Nephron progenitor cell (in vitro differentiated cells): ENCODE measurements at regions not wholly inside any gene's neighbourhood (a gene's known extent, or its start where the extent isn't known, plus 50 kb on each side); places are given as distances from the start of the nearest gene placed in this dataset.
A peak's percentile ranks its signal among the peaks of the same experiment; 100 is the strongest.

Experiments
- DNase-seq: peaks from one replicate; pipeline ENCODE4 v3.0.0; 2021
- H3K27ac Mint-ChIP-seq: 2 replicates; pipeline ENCODE4 v1.8.0; 2021; ENCODE audit warnings: mild to moderate bottlenecking, moderate library complexity, mixed read lengths
- H3K27me3 Mint-ChIP-seq: 2 replicates; pipeline ENCODE4 v1.8.0; 2021; ENCODE audit warnings: mild to moderate bottlenecking, low read depth, mixed read lengths; ENCODE audit not compliant: poor library complexity
- H3K36me3 Mint-ChIP-seq: 2 replicates; pipeline ENCODE4 v1.8.0; 2021; ENCODE audit warnings: low read depth, mixed read lengths
- H3K4me1 Mint-ChIP-seq: 2 replicates; pipeline ENCODE4 v1.8.0; 2021; ENCODE audit warnings: mixed read lengths
- H3K4me3 Mint-ChIP-seq: 2 replicates; pipeline ENCODE4 v1.8.0; 2021; ENCODE audit warnings: mild to moderate bottlenecking, moderate library complexity, mixed read lengths
- H3K9me3 Mint-ChIP-seq: 2 replicates; pipeline ENCODE4 v1.8.0; 2021; ENCODE audit warnings: mild to moderate bottlenecking, moderate library complexity, mixed read lengths
- TF ChIP-seq, protein P1 (sequence below): fragments of 200-600 bp; sonication (generic); IDR thresholded peaks from 2 replicates; pipeline ENCODE4 v1.5.0; 2021; ENCODE audit warnings: antibody characterized with exemption

DNA sequence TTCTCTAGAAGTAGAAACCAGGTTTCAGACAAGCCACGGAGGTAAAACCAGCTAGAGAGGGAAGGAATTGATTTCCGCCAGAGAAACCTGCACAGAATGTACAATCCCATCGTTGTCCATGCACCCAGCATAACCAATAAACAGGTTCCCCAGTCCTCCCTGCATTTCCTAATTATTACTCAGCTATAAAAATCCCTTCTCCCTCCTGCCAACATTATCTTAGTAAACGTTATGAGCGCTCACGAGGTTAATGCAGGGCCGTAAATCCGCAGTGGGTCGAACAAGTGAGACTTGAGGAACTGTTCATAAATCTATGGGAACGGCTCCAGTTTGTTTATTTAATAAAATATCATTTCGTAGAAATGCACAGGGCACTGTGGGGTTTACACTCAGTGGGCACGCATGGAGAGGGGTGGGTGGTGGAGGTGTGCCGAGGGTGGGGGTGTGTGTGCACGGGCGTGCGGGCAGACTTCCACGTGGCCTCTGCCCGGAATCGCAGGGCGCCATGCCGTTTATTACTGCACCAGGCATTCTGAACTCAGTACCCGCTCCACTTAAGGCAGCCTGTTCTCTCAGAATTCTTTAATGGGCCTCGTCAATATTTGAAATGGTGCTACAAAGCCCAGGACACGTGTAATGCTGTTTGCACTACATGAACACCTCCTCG is 257.3 kb downstream of the MIAT start:
- DNase-seq, result no peak
- H3K4me1 Mint-ChIP-seq, result no peaks in the 10 kb centered on the region
- H3K27me3 Mint-ChIP-seq, result peaks cover 91% of the 10 kb centered on the region
- TF ChIP-seq, protein P1, sequence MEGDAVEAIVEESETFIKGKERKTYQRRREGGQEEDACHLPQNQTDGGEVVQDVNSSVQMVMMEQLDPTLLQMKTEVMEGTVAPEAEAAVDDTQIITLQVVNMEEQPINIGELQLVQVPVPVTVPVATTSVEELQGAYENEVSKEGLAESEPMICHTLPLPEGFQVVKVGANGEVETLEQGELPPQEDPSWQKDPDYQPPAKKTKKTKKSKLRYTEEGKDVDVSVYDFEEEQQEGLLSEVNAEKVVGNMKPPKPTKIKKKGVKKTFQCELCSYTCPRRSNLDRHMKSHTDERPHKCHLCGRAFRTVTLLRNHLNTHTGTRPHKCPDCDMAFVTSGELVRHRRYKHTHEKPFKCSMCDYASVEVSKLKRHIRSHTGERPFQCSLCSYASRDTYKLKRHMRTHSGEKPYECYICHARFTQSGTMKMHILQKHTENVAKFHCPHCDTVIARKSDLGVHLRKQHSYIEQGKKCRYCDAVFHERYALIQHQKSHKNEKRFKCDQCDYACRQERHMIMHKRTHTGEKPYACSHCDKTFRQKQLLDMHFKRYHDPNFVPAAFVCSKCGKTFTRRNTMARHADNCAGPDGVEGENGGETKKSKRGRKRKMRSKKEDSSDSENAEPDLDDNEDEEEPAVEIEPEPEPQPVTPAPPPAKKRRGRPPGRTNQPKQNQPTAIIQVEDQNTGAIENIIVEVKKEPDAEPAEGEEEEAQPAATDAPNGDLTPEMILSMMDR, result no peak
- H3K4me3 Mint-ChIP-seq, result no peak overlapping the region
- H3K9me3 Mint-ChIP-seq, result no peaks in the 10 kb centered on the region
- H3K27ac Mint-ChIP-seq, result no peak overlapping the region
- no peaks in the 10 kb centered on the region for H3K36me3 Mint-ChIP-seq

DNA sequence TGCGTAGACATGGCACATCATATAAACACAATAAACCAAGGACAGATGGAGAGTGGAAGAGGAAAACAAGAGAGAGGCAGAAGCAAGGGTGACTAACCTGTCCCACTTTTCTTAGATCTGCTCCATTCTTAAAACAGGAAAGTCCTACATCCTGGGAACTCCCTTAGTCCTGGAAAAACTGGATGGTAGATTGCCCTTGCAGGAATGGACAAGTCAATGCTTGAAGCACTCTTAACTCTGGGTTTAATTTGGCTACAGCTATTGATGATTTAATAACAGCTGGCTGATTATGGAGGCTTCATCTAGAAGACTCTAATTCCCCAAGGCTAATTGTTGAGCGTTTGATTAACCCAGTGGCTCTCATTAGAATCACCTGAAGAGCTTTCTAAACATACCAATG is 258.8 kb downstream of the MIAT start:
- Mint-ChIP-seq H3K4me1 (no peaks in the 10 kb centered on the region), H3K9me3 (no peaks in the 10 kb centered on the region), H3K4me3 (no peak overlapping the region), H3K27me3 (peaks cover 81% of the 10 kb centered on the region), H3K27ac (no peak overlapping the region), H3K36me3 (no peaks in the 10 kb centered on the region)
- TF ChIP-seq, protein P1, result no peak
- DNase-seq, result no peak

DNA sequence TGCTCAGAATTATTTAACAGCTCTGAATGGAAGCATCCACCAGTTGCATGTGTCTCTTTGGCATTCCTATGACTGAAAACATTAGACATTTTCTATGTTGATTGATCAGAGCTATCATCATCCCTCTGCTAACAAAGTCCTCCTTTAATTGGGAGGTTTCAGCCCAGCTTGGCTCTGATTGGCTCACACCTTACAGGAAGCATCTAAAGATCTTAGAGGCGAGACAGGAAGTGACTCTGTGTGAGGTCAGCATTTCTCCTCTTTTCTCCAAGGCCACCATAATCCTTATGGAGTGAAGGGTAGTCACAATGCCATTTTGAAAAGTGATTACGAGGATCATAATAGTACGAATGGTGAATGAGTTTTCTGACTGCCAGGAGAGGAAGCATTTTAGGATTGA is 260.8 kb downstream of the MIAT start:
- no peak for DNase-seq
- H3K27me3 Mint-ChIP-seq, result peaks cover 75% of the 10 kb centered on the region

DNA sequence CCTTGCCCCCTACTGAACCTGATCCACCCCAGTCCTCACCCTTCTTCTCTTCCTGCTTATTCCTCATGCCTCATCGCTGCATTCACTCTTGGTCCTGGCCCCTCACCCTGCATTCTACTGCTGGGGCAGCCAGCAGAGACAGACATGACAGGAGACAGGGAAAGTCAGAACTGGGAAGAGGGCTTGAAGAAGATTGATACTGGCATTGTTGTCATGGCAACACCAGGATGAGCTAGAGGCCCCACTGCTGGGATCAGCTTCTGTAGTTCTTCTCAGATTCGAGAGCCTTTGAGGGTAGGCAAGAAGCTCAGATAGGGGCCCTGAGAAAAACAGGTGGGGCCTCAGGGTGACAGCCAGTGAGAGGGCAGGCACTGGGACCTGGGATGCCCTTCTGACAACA is 264.3 kb downstream of the MIAT start:
- Mint-ChIP-seq H3K36me3 (no peaks in the 10 kb centered on the region), H3K27me3 (peaks cover 71% of the 10 kb centered on the region), H3K9me3 (no peaks in the 10 kb centered on the region), H3K4me3 (no peak overlapping the region), H3K4me1 (no peaks in the 10 kb centered on the region), H3K27ac (no peak overlapping the region)
- TF ChIP-seq, protein P1, result no peak
- no peak for DNase-seq

More for the DNA sequence above, 260.8 kb downstream of the MIAT start:
- no peaks in the 10 kb centered on the region for H3K36me3 Mint-ChIP-seq
- no peak overlapping the region for H3K4me3 Mint-ChIP-seq
- H3K4me1 Mint-ChIP-seq, result no peaks in the 10 kb centered on the region
- no peak overlapping the region for H3K27ac Mint-ChIP-seq
- no peaks in the 10 kb centered on the region for H3K9me3 Mint-ChIP-seq
- TF ChIP-seq, protein P1, result no peak

DNA sequence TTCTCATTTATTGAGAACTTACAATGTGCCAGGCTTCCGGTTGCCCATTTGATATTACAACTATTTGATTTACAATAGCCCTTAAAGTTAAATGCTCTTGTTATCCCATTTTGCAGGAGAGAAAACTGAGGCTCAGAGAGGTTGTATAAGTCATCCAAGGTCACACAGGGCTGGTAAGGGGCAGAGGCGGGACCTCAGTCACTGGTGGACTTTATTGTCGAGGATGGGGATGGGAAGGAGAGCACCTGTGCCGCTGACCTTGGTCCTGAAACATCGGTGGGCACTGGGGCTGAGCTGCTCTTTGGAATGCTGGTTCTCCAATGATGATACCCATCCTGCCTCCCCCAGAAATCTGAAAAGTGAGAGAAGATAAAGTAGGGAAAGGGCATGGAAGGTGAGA is 265.4 kb downstream of the MIAT start:
- DNase-seq, result peak; percentile 76
- no peak overlapping the region for H3K27ac Mint-ChIP-seq
- TF ChIP-seq, protein P1, result no peak
- H3K36me3 Mint-ChIP-seq, result no peaks in the 10 kb centered on the region
- no peaks in the 10 kb centered on the region for H3K4me1 Mint-ChIP-seq
- no peak overlapping the region for H3K4me3 Mint-ChIP-seq
- no peaks in the 10 kb centered on the region for H3K9me3 Mint-ChIP-seq
- peaks cover 74% of the 10 kb centered on the region for H3K27me3 Mint-ChIP-seq

DNA sequence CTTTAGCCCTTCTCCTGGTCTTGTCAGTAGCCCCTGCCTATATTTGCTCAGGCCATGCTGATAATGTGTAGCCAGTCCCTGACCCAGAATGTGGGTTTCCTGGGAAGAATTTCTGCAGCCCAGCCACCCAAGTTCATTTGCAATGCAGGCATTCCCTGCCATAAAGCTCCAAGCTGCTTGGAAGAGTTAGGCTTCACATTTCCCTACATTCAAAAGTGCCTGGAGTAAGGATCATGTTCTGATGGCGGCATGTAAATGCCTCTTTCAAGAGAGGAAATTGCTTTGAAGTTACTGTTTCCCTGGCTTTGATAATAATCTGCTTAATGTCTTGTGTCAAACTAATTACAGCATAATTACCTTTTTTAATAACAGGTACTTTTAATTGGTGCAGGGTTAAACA is 266.1 kb downstream of the MIAT start:
- H3K36me3 Mint-ChIP-seq, result no peaks in the 10 kb centered on the region
- H3K9me3 Mint-ChIP-seq, result no peaks in the 10 kb centered on the region
- TF ChIP-seq, protein P1, result no peak
- H3K4me1 Mint-ChIP-seq, result no peaks in the 10 kb centered on the region
- H3K27ac Mint-ChIP-seq, result no peak overlapping the region
- DNase-seq, result no peak
- H3K27me3 Mint-ChIP-seq, result peaks cover 76% of the 10 kb centered on the region
- no peak overlapping the region for H3K4me3 Mint-ChIP-seq
